Renal cortical epithelial cell (primary cell): ENCODE measurements at regions not wholly inside any gene's neighbourhood (a gene's known extent, or its start where the extent isn't known, plus 50 kb on each side); places are given as distances from the start of the nearest gene placed in this dataset.
"Not testable (repeated sequence)": the region's sequence is repeated elsewhere in the genome, so short reads cannot be mapped to it uniquely, and the experiment has no call there.

Experiments used
- DNase-seq: peaks from one replicate; pipeline ENCODE4 v3.0.0-alpha.2; 2011; ENCODE audit warnings: low read depth

GRCh38 chr4:12333083-12333482, 904.4 kb upstream of the HS3ST1 start:
- DNase-seq, result not testable (repeated sequence)

- DNase-seq, result no peak
Measured at GRCh38 chr4:12324965-12325364, 896.3 kb upstream of the HS3ST1 start.

GRCh38 chr4:12319765-12320164, 891.1 kb upstream of the HS3ST1 start:
- no peak for DNase-seq

- DNase-seq, result no peak
Measured at GRCh38 chr4:12304905-12305304, 876.2 kb upstream of the HS3ST1 start.

- DNase-seq, result no peak
Measured at GRCh38 chr4:12296366-12296765, 867.7 kb upstream of the HS3ST1 start.

- no peak for DNase-seq
Measured at GRCh38 chr4:12293906-12294525, 865.3 kb upstream of the HS3ST1 start.

- DNase-seq, result no peak
Measured at GRCh38 chr4:12286351-12286750, 857.7 kb upstream of the HS3ST1 start.

GRCh38 chr4:12270546-12270945, 841.9 kb upstream of the HS3ST1 start:
- no peak for DNase-seq

GRCh38 chr4:12265554-12265953, 836.9 kb upstream of the HS3ST1 start:
- no peak for DNase-seq

GRCh38 chr4:12260453-12260852, 831.8 kb upstream of the HS3ST1 start:
- DNase-seq, result no peak

- DNase-seq, result no peak
Measured at GRCh38 chr4:12244973-12245372, 816.3 kb upstream of the HS3ST1 start.

GRCh38 chr4:12242354-12242753, 813.7 kb upstream of the HS3ST1 start:
- no peak for DNase-seq

GRCh38 chr4:12239897-12240636, 811.4 kb upstream of the HS3ST1 start:
- no peak for DNase-seq

GRCh38 chr4:12231098-12231497, 802.4 kb upstream of the HS3ST1 start:
- DNase-seq, result no peak

- no peak for DNase-seq
Measured at GRCh38 chr4:12221031-12221430, 792.3 kb upstream of the HS3ST1 start.

- DNase-seq, result no peak
Measured at GRCh38 chr4:12211636-12212035, 782.9 kb upstream of the HS3ST1 start.

- no peak for DNase-seq
Measured at GRCh38 chr4:12207396-12207795, 778.7 kb upstream of the HS3ST1 start.

- no peak for DNase-seq
Measured at GRCh38 chr4:12206091-12206490, 777.4 kb upstream of the HS3ST1 start.

GRCh38 chr4:12203945-12204344, 775.3 kb upstream of the HS3ST1 start:
- no peak for DNase-seq

GRCh38 chr4:12200226-12200625, 771.5 kb upstream of the HS3ST1 start:
- DNase-seq, result no peak

GRCh38 chr4:12186526-12186925, 757.8 kb upstream of the HS3ST1 start:
- DNase-seq, result no peak

GRCh38 chr4:12178614-12179610, 750.2 kb upstream of the HS3ST1 start:
- DNase-seq, result no peak
